Thoracic aorta (tissue), 2 donors: ENCODE measurements at regions not wholly inside any gene's neighbourhood (a gene's known extent, or its start where the extent isn't known, plus 50 kb on each side); places are given as distances from the start of the nearest gene placed in this dataset.

Experiments
- ATAC-seq: fragments of 150-250 bp; one replicate; pipeline ENCODE4 v1.8.0; 2017; ENCODE audit warnings: low read depth; ENCODE audit not compliant: insufficient number of reproducible peaks, low FRiP score
- DNase-seq: peaks from one replicate; pipeline ENCODE4 v3.0.0-alpha.2; 2020; ENCODE audit warnings: low spot score
- H3K27ac ChIP-seq, 2 donors: fragments of 200-600 bp; sonication (generic); 1 replicate in 1 of 2; 2 replicates in 1 of 2; pipeline ENCODE4 v1.5.1; 2016; ENCODE audit warnings: mild to moderate bottlenecking in 2 of 2, moderate library complexity in 2 of 2
- H3K27me3 ChIP-seq: fragments of 200-600 bp; sonication (generic); replicated peaks from 2 replicates; pipeline ENCODE4 v1.6.0; 2016; ENCODE audit warnings: mild to moderate bottlenecking; ENCODE audit not compliant: insufficient read depth
- H3K36me3 ChIP-seq: fragments of 200-600 bp; sonication (generic); one replicate; pipeline ENCODE4 v1.5.1; 2016
- H3K4me1 ChIP-seq, 2 donors: fragments of 200-600 bp; sonication (generic); 1 replicate in 1 of 2; 2 replicates in 1 of 2; pipeline versions ENCODE4 v1.5.1 to v1.6.0; 2016; ENCODE audit warnings: low read depth in 2 of 2, mild to moderate bottlenecking in 1 of 2; ENCODE audit not compliant: control insufficient read depth in 1 of 2
- H3K4me3 ChIP-seq: fragments of 200-600 bp; sonication (generic); 2 replicates; pipeline ENCODE4 v1.5.1; 2016; ENCODE audit warnings: mild to moderate bottlenecking
- H3K9me3 ChIP-seq: fragments of 200-600 bp; sonication (generic); 2 replicates; pipeline ENCODE4 v1.5.1; 2016
- CTCF ChIP-seq: fragments of 200-600 bp; sonication (generic); IDR thresholded peaks from one replicate; pipeline ENCODE4 v1.5.1; 2019; ENCODE audit warnings: antibody characterized with exemption

- no peak overlapping the region for H3K27ac ChIP-seq
- no peaks in the 10 kb centered on the region for H3K27me3 ChIP-seq
- ATAC-seq (no peak), DNase-seq (no peak)
- H3K9me3 ChIP-seq, result no peaks in the 10 kb centered on the region
- TF ChIP-seq CTCF, result no peak
- no peaks in the 10 kb centered on the region for H3K36me3 ChIP-seq
- peaks cover 0 to 8% of the 10 kb centered on the region in 2 donors for H3K4me1 ChIP-seq
- no peak overlapping the region for H3K4me3 ChIP-seq
These were observed 361.3 kb upstream of the TMTC1 start for GRCh38 chr12:30144777-30145683.

- ATAC-seq (no peak), DNase-seq (no peak)
- Histone ChIP-seq H3K4me1 (peaks cover 0 to 8% of the 10 kb centered on the region in 2 donors), H3K9me3 (no peaks in the 10 kb centered on the region), H3K36me3 (no peaks in the 10 kb centered on the region), H3K27ac (no peak overlapping the region), H3K4me3 (no peak overlapping the region), H3K27me3 (no peaks in the 10 kb centered on the region)
- TF ChIP-seq CTCF, result no peak
These were observed 358.6 kb upstream of the TMTC1 start for GRCh38 chr12:30142301-30142700.

GRCh38 chr12:30138483-30138882 is 354.7 kb upstream of the TMTC1 start:
- DNase-seq (no peak), ATAC-seq (no peak)
- no peaks in the 10 kb centered on the region for H3K9me3 ChIP-seq
- no peaks in the 10 kb centered on the region for H3K36me3 ChIP-seq
- H3K4me1 ChIP-seq, result peaks cover 0 to 11% of the 10 kb centered on the region in 2 donors
- H3K27ac ChIP-seq, result no peak overlapping the region
- no peak overlapping the region for H3K4me3 ChIP-seq
- no peak for TF ChIP-seq CTCF
- H3K27me3 ChIP-seq, result no peaks in the 10 kb centered on the region

GRCh38 chr12:30136696-30137095 is 353.0 kb upstream of the TMTC1 start:
- Histone ChIP-seq H3K27ac (no peak overlapping the region), H3K9me3 (no peaks in the 10 kb centered on the region), H3K36me3 (no peaks in the 10 kb centered on the region), H3K27me3 (no peaks in the 10 kb centered on the region), H3K4me1 (peaks cover 0 to 11% of the 10 kb centered on the region in 2 donors), H3K4me3 (no peak overlapping the region)
- DNase-seq (no peak), ATAC-seq (no peak)
- TF ChIP-seq CTCF, result no peak

- Histone ChIP-seq H3K9me3 (no peaks in the 10 kb centered on the region), H3K4me1 (peaks cover 0 to 11% of the 10 kb centered on the region in 2 donors), H3K4me3 (no peak overlapping the region), H3K36me3 (no peaks in the 10 kb centered on the region), H3K27me3 (no peaks in the 10 kb centered on the region), H3K27ac (no peak overlapping the region)
- ATAC-seq, result no peak
- no peak for DNase-seq
- no peak for TF ChIP-seq CTCF
These were observed 352.0 kb upstream of the TMTC1 start for GRCh38 chr12:30135776-30136175.
